HCT116 (cell line): ENCODE measurements at regions not wholly inside any gene's neighbourhood (a gene's known extent, or its start where the extent isn't known, plus 50 kb on each side); places are given as distances from the start of the nearest gene placed in this dataset.

Experiments used
- ATAC-seq: fragments of 200-7000 bp; cut with Tn5 transposase; 2 replicates; pipeline ENCODE4 v1.9.1; 2020; ENCODE audit warnings: mild to moderate bottlenecking, moderate library complexity
- BruUV-seq: library from RNA; stranded (reverse); fragments of 400-500 nt; replicated peaks from 2 replicates; lab custom pipeline; 2021; lab: Mats Ljungman, UMichigan
- CTCF ChIA-PET: fragments of 300-600 bp; sonication (Branson Sonifier 250); formaldehyde crosslinking; loops from one replicate; lab custom pipeline; 2021; ENCODE audit warnings: antibody characterized with exemption; lab: Charles Lee
- POLR2A ChIA-PET: fragments of 300-600, 350-600 bp; sonication (Branson Sonifier 250); formaldehyde crosslinking; loops from one replicate; lab custom pipeline; 2021; ENCODE audit warnings: antibody characterized with exemption; lab: Charles Lee
- RAD21 ChIA-PET, 2 experiments: fragments of 300-600 bp; sonication (Branson Sonifier 250); formaldehyde crosslinking; loops; one replicate each; lab custom pipeline; 2023; ENCODE audit warnings: low total read pairs in 2 of 2; ENCODE audit not compliant: uncharacterized antibody in 2 of 2, unreplicated experiment in 2 of 2, low non-redundant PET in 1 of 2; lab: Charles Lee
- DNase-seq: peaks from one replicate; pipeline ENCODE4 v3.0.0-alpha.2; 2010; ENCODE audit warnings: low read depth, low spot score
- H2AFZ ChIP-seq: fragments of 200-600 bp; shearing (Covaris generic), sonication (generic); 2 replicates; pipeline ENCODE4 v1.6.1; 2017; ENCODE audit warnings: low read depth, mixed run types, mixed read lengths, antibody characterized with exemption, low read length; ENCODE audit not compliant: poor library complexity, severe bottlenecking
- H3K27ac ChIP-seq: 2 replicates; pipeline ENCODE4 v1.5.1; 2012; ENCODE audit warnings: low read depth, low read length
- H3K27me3 ChIP-seq: fragments of 200-600 bp; sonication (generic); 2 replicates; pipeline ENCODE4 v1.6.1; 2016; ENCODE audit warnings: mixed run types, low read length, mixed read lengths; ENCODE audit not compliant: insufficient read depth
- H3K36me3 ChIP-seq, 2 experiments: fragments of 200-500 bp in 1 of 2; fragments of 200-600 bp in 1 of 2; sonication (Bioruptor generic) in 1 of 2; sonication (generic) in 1 of 2; 2 replicates each; pipeline versions ENCODE4 v1.5.1 to v1.6.1; 2014 to 2016; ENCODE audit warnings: low read length in 2 of 2, inconsistent platforms in 1 of 2, mixed read lengths in 1 of 2, mixed run types in 1 of 2; ENCODE audit not compliant: insufficient read depth in 2 of 2, control insufficient read depth in 1 of 2
- H3K4me1 ChIP-seq, 2 experiments: fragments of 200-600 bp in 1 of 2; sonication (generic) in 1 of 2; 2 replicates each; pipeline versions ENCODE4 v1.5.1 to v1.6.1; 2012 to 2017; ENCODE audit warnings: low read length in 2 of 2, inconsistent platforms in 1 of 2, mild to moderate bottlenecking in 1 of 2, mixed read lengths in 1 of 2, mixed run types in 1 of 2, moderate library complexity in 1 of 2; ENCODE audit not compliant: insufficient read depth in 2 of 2, control insufficient read depth in 1 of 2
- H3K4me2 ChIP-seq: fragments of 200-600 bp; sonication (generic); 2 replicates; pipeline ENCODE4 v1.6.1; 2017; ENCODE audit warnings: mixed run types, low read length, mixed read lengths
- H3K4me3 ChIP-seq, 2 experiments: fragments of 200-600 bp in 1 of 2; sonication (generic) in 1 of 2; replicated peaks in 1 of 2; 2 replicates each; pipeline ENCODE4 v1.5.1; 2011 to 2016; ENCODE audit warnings: low read length in 2 of 2, control low read depth in 1 of 2, low read depth in 1 of 2, mild to moderate bottlenecking in 1 of 2, mixed read lengths in 1 of 2, mixed run types in 1 of 2
- H3K79me2 ChIP-seq: fragments of 200-600 bp; sonication (generic); 2 replicates; pipeline ENCODE4 v1.6.1; 2017; ENCODE audit warnings: mild to moderate bottlenecking, mixed run types, low read length, moderate library complexity, mixed read lengths; ENCODE audit not compliant: insufficient read depth
- H3K9ac ChIP-seq: fragments of 200-600 bp; sonication (generic); 2 replicates; pipeline ENCODE4 v1.6.1; 2016; ENCODE audit warnings: low read length, mixed read lengths
- H3K9me2 ChIP-seq: fragments of 200-600 bp; sonication (generic), shearing (Covaris generic); 2 replicates; pipeline ENCODE4 v1.6.1; 2017; ENCODE audit warnings: mixed run types, mild to moderate bottlenecking, moderate library complexity; ENCODE audit not compliant: insufficient read depth
- H3K9me3 ChIP-seq, 2 experiments: fragments of 200-500 bp in 1 of 2; fragments of 200-600 bp in 1 of 2; sonication (Bioruptor generic) in 1 of 2; sonication (generic) in 1 of 2; 2 replicates each; pipeline ENCODE4 v1.6.1; 2014 to 2017; ENCODE audit warnings: low read length in 2 of 2, mixed read lengths in 2 of 2, inconsistent platforms in 1 of 2, low read depth in 1 of 2, mild to moderate bottlenecking in 1 of 2, mixed run types in 1 of 2, moderate library complexity in 1 of 2; ENCODE audit not compliant: control insufficient read depth in 1 of 2, insufficient read depth in 1 of 2
- H4K20me1 ChIP-seq: fragments of 200-600 bp; sonication (generic), shearing (Covaris generic); 2 replicates; pipeline ENCODE4 v1.6.1; 2017; ENCODE audit warnings: mixed run types, mild to moderate bottlenecking, moderate library complexity; ENCODE audit not compliant: insufficient read depth
- JUND ChIP-seq: IDR thresholded peaks from 2 replicates; pipeline ENCODE4 v1.6.1; 2012
- POLR2A ChIP-seq: IDR thresholded peaks from 2 replicates; pipeline ENCODE4 v1.7.0; 2011; ENCODE audit warnings: borderline replicate concordance; ENCODE audit not compliant: insufficient read depth, insufficient read length; ENCODE audit errors: extremely low read depth
- RAD21 ChIP-seq: IDR thresholded peaks from 2 replicates; pipeline ENCODE4 v1.6.1; 2012; ENCODE audit warnings: low read depth, mild to moderate bottlenecking
- SP1 ChIP-seq: IDR thresholded peaks from 2 replicates; pipeline ENCODE4 v1.6.1; 2012; ENCODE audit warnings: low read depth
- SRF ChIP-seq: IDR thresholded peaks from 2 replicates; pipeline ENCODE4 v1.6.1; 2012; ENCODE audit warnings: low read depth
- TCF7L2 ChIP-seq: IDR thresholded peaks from 2 replicates; pipeline ENCODE4 v1.7.0; 2011; ENCODE audit warnings: borderline replicate concordance, inconsistent platforms; ENCODE audit not compliant: insufficient read depth, insufficient read length; ENCODE audit errors: extremely low read depth
- intact Hi-C: fragments of 100-400 bp; cut with micrococcal nuclease; formaldehyde crosslinking; loops from 2 replicates; pipeline ENCODE4 v1.10.0; 2022

- CTCF ChIA-PET: no interaction called here
- POLR2A ChIA-PET: no interaction called here
- RAD21 ChIA-PET: no interaction called here
Measured at GRCh38 chr12:63318933-63319332, 167.9 kb upstream of the AVPR1A start.

GRCh38 chr12:63318313-63318712 is 167.3 kb upstream of the AVPR1A start:
- RAD21 ChIA-PET: no interaction called here
- H3K79me2 ChIP-seq: no peaks in the 10 kb centered on the region
- ATAC-seq (no peak), DNase-seq (no peak)
- no peak overlapping the region for H3K27ac ChIP-seq
- TF ChIP-seq TCF7L2: no peak
- TF ChIP-seq RAD21: no peak
- TF ChIP-seq SP1: no peak
- no peak for TF ChIP-seq SRF
- POLR2A ChIA-PET: no interaction called here
- no TSS peak for BruUV-seq
- H3K9me2 ChIP-seq: no peaks in the 10 kb centered on the region
- H3K4me2 ChIP-seq: no peak overlapping the region
- no peak overlapping the region for H3K4me3 ChIP-seq
- peaks cover 0 to 12% of the 10 kb centered on the region in 2 experiments; a peak in 1 of 4 replicates for H3K4me1 ChIP-seq
- no peaks in the 10 kb centered on the region for H3K27me3 ChIP-seq
- no peak overlapping the region for H2AFZ ChIP-seq
- no peaks in the 10 kb centered on the region for H4K20me1 ChIP-seq
- no peaks in the 10 kb centered on the region for H3K36me3 ChIP-seq
- intact Hi-C loops: no loop called here
- H3K9ac ChIP-seq: no peak overlapping the region
- CTCF ChIA-PET: no interaction called here
- H3K9me3 ChIP-seq: no peaks in the 10 kb centered on the region

More at GRCh38 chr12:63318933-63319332, 167.9 kb upstream of the AVPR1A start:
- Histone ChIP-seq H3K9ac (no peak overlapping the region), H3K4me1 (peaks cover 0 to 12% of the 10 kb centered on the region in 2 experiments; a peak in 1 of 4 replicates), H4K20me1 (no peaks in the 10 kb centered on the region), H3K27me3 (no peaks in the 10 kb centered on the region), H3K27ac (no peak overlapping the region), H3K4me3 (no peak overlapping the region), H2AFZ (peak overlapping the region; percentile 11), H3K9me3 (no peaks in the 10 kb centered on the region), H3K4me2 (no peak overlapping the region), H3K9me2 (no peaks in the 10 kb centered on the region), H3K79me2 (no peaks in the 10 kb centered on the region), H3K36me3 (no peaks in the 10 kb centered on the region)
- no TSS peak for BruUV-seq
- DNase-seq (no peak), ATAC-seq (no peak)
- intact Hi-C loops: no loop called here
- no peak for TF ChIP-seq TCF7L2
- TF ChIP-seq JUND: no peak
- no peak for TF ChIP-seq POLR2A
